Right lobe of liver (tissue), 4 donors: ENCODE measurements at regions not wholly inside any gene's neighbourhood (a gene's known extent, or its start where the extent isn't known, plus 50 kb on each side); places are given as distances from the start of the nearest gene placed in this dataset.

Experiments
- POLR2A ChIP-seq: fragments of 450-650 bp; IDR thresholded peaks from one replicate; pipeline ENCODE4 v1.6.1; 2017; ENCODE audit warnings: antibody characterized with exemption, mild to moderate bottlenecking
- TF ChIP-seq, protein P1 (sequence below), 4 donors: fragments of 200-600 bp in 3 of 4; fragments of 450-650 bp in 1 of 4; IDR thresholded peaks; one replicate each; pipeline versions ENCODE4 v1.5.1 to v1.8.0; 2016 to 2022; ENCODE audit warnings: antibody characterized with exemption in 4 of 4, mild to moderate bottlenecking in 2 of 4
- donor health status: DM: no; HTN: no; CAD: no.
- donor health status: DM: no; HTN: no; CAD: no.
- donor health status: DM: no; HTN: yes; CAD: no.

DNA sequence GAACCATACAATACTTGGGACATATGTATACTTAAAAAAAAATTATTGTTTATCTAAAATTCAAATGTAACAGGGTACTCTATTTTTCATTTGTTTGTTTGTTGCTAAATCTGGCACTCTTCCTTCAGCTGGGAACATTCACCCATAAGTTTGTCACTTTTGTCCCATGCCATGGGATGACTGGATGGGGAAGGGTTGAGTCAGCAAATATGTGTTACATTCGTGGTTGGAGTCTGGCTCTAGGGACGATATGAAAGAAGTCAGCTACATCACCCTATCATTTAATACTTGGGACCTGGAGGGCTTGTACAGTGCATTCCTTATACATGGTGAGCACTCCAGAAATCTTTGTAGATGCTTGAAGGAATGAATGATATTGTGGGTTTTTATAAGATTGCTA, 131.3 kb downstream of the IPO8 start:
- TF ChIP-seq POLR2A: no peak
- TF ChIP-seq, protein P1, sequence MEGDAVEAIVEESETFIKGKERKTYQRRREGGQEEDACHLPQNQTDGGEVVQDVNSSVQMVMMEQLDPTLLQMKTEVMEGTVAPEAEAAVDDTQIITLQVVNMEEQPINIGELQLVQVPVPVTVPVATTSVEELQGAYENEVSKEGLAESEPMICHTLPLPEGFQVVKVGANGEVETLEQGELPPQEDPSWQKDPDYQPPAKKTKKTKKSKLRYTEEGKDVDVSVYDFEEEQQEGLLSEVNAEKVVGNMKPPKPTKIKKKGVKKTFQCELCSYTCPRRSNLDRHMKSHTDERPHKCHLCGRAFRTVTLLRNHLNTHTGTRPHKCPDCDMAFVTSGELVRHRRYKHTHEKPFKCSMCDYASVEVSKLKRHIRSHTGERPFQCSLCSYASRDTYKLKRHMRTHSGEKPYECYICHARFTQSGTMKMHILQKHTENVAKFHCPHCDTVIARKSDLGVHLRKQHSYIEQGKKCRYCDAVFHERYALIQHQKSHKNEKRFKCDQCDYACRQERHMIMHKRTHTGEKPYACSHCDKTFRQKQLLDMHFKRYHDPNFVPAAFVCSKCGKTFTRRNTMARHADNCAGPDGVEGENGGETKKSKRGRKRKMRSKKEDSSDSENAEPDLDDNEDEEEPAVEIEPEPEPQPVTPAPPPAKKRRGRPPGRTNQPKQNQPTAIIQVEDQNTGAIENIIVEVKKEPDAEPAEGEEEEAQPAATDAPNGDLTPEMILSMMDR (IDR thresholded peaks at IDR 0.05): no peak
